H1 (cell line): ENCODE measurements at regions not wholly inside any gene's neighbourhood (a gene's known extent, or its start where the extent isn't known, plus 50 kb on each side); places are given as distances from the start of the nearest gene placed in this dataset.
"Not testable (repeated sequence)": the region's sequence is repeated elsewhere in the genome, so short reads cannot be mapped to it uniquely, and the experiment has no call there.

ENCODE experiments used
- CTCF ChIA-PET: fragments of 300-600 bp; sonication (Branson Sonifier 250); formaldehyde crosslinking; loops from one replicate; lab custom pipeline; 2021; ENCODE audit not compliant: partially characterized antibody; lab: Charles Lee
- POLR2A ChIA-PET: fragments of 300-600 bp; sonication (Branson Sonifier 250); formaldehyde crosslinking; loops from one replicate; lab custom pipeline; 2021; ENCODE audit warnings: inconsistent platforms; ENCODE audit not compliant: partially characterized antibody; lab: Charles Lee
- DNase-seq, 2 experiments: peaks; one replicate each; pipeline versions ENCODE4 v3.0.0 to v3.0.0-alpha.2; 2010 to 2022; ENCODE audit warnings: low spot score in 2 of 2, low read depth in 1 of 2, mixed read lengths in 1 of 2
- FAIRE-seq: peaks from 2 replicates; lab custom pipeline; 2011; peaks lifted over from hg19 to GRCh38; lab: Jason Lieb, UNC
- H2AFZ ChIP-seq: 2 replicates; pipeline ENCODE4 v1.8.1; 2012; ENCODE audit warnings: low read length, inconsistent platforms
- H2AK5ac ChIP-seq: 2 replicates; pipeline ENCODE4 v1.6.1; 2013; ENCODE audit warnings: low read depth, low read length
- H2BK120ac ChIP-seq: replicated peaks from 2 replicates; pipeline ENCODE3; 2013; ENCODE audit warnings: low read depth, low read length, inconsistent platforms
- H2BK12ac ChIP-seq: 2 replicates; pipeline ENCODE4 v1.6.1; 2013; ENCODE audit warnings: low read depth, low read length
- H2BK15ac ChIP-seq: 2 replicates; pipeline ENCODE4 v1.6.1; 2013; ENCODE audit warnings: low read length
- H2BK20ac ChIP-seq: 2 replicates; pipeline ENCODE4 v1.6.1; 2013; ENCODE audit warnings: low read length
- H2BK5ac ChIP-seq: 2 replicates; pipeline ENCODE4 v1.6.1; 2013; ENCODE audit warnings: low read depth, low read length
- H3K14ac ChIP-seq: 2 replicates; pipeline ENCODE4 v1.6.1; 2013; ENCODE audit warnings: inconsistent platforms; ENCODE audit not compliant: insufficient read length
- H3K18ac ChIP-seq: 2 replicates; pipeline ENCODE4 v1.6.1; 2013; ENCODE audit warnings: low read length; ENCODE audit errors: extremely low read depth
- H3K23ac ChIP-seq: 2 replicates; pipeline ENCODE4 v1.6.1; 2013; ENCODE audit warnings: inconsistent platforms; ENCODE audit not compliant: insufficient read length
- H3K23me2 ChIP-seq: 2 replicates; pipeline ENCODE4 v1.6.1; 2013; ENCODE audit warnings: low read depth, low read length
- H3K27ac ChIP-seq: 2 replicates; pipeline ENCODE4 v1.6.1; 2011; ENCODE audit warnings: low read depth, low read length, inconsistent platforms
- H3K27me3 ChIP-seq, 4 experiments: replicated peaks in 1 of 4; 1 replicate in 1 of 4; 2 replicates in 3 of 4; pipeline versions ENCODE4 v1.6.1 to v1.8.1; 2011 to 2013; ENCODE audit warnings: low read length in 3 of 4, mild to moderate bottlenecking in 3 of 4, inconsistent platforms in 2 of 4, mixed read lengths in 2 of 4, moderate library complexity in 1 of 4; ENCODE audit not compliant: control insufficient read depth in 3 of 4, insufficient read depth in 3 of 4; ENCODE audit errors: extremely low read depth in 1 of 4
- H3K36me3 ChIP-seq, 4 experiments: 2 replicates each; pipeline versions ENCODE4 v1.6.1 to v1.8.1; 2011 to 2013; ENCODE audit warnings: mild to moderate bottlenecking in 4 of 4, low read length in 3 of 4, moderate library complexity in 2 of 4, control low read depth in 1 of 4, inconsistent platforms in 1 of 4; ENCODE audit not compliant: insufficient read depth in 4 of 4, control insufficient read depth in 2 of 4
- H3K4ac ChIP-seq: replicated peaks from 2 replicates; pipeline ENCODE3; 2013; ENCODE audit warnings: low read length, low read depth, mixed read lengths, inconsistent platforms; ENCODE audit not compliant: insufficient read length
- H3K4me1 ChIP-seq, 4 experiments: replicated peaks in 1 of 4; 1 replicate in 1 of 4; 2 replicates in 3 of 4; pipeline versions ENCODE4 v1.6.1 to v1.8.1; 2011 to 2013; ENCODE audit warnings: low read length in 3 of 4, inconsistent platforms in 2 of 4, mixed read lengths in 1 of 4; ENCODE audit not compliant: insufficient read depth in 4 of 4, control insufficient read depth in 3 of 4
- H3K4me2 ChIP-seq, 2 experiments: 2 replicates each; pipeline versions ENCODE4 v1.6.1 to v1.8.1; 2011 to 2013; ENCODE audit warnings: low read depth in 2 of 2, low read length in 2 of 2, control low read depth in 1 of 2, inconsistent platforms in 1 of 2, mild to moderate bottlenecking in 1 of 2; ENCODE audit not compliant: insufficient read depth in 1 of 2
- H3K4me3 ChIP-seq, 4 experiments: fragments of 200-600, 300-600 bp in 1 of 4; sonication (generic), shearing (Covaris generic), sonication (Bioruptor Twin) in 1 of 4; 2 replicates each; pipeline versions ENCODE4 v1.5.1 to v1.8.1; 2011 to 2016; ENCODE audit warnings: low read length in 4 of 4, low read depth in 3 of 4, control low read depth in 2 of 4, inconsistent platforms in 2 of 4, mild to moderate bottlenecking in 2 of 4, mixed read lengths in 1 of 4, moderate library complexity in 1 of 4; ENCODE audit not compliant: insufficient read depth in 2 of 4; ENCODE audit errors: extremely low read depth in 1 of 4
- H3K56ac ChIP-seq: replicated peaks from 2 replicates; pipeline ENCODE3; 2013; ENCODE audit warnings: low read depth, mild to moderate bottlenecking, mixed read lengths, low read length, inconsistent platforms; ENCODE audit not compliant: insufficient read length
- H3K79me1 ChIP-seq: 2 replicates; pipeline ENCODE4 v1.6.1; 2013; ENCODE audit warnings: low read depth, low read length, control low read depth
- H3K79me2 ChIP-seq, 2 experiments: 2 replicates each; pipeline versions ENCODE4 v1.6.1 to v1.8.1; 2012 to 2013; ENCODE audit warnings: low read length in 2 of 2, mild to moderate bottlenecking in 2 of 2, inconsistent platforms in 1 of 2; ENCODE audit not compliant: insufficient read depth in 2 of 2, control insufficient read depth in 1 of 2
- H3K9ac ChIP-seq, 4 experiments: replicated peaks in 1 of 4; 1 replicate in 1 of 4; 2 replicates in 3 of 4; pipeline versions ENCODE4 v1.6.1 to v1.8.1; 2011 to 2013; ENCODE audit warnings: low read depth in 3 of 4, low read length in 3 of 4, control low read depth in 2 of 4, mild to moderate bottlenecking in 2 of 4, moderate library complexity in 2 of 4, inconsistent platforms in 1 of 4; ENCODE audit errors: extremely low read depth in 1 of 4
- H3K9me3 ChIP-seq, 2 experiments: 2 replicates each; pipeline versions ENCODE4 v1.6.1 to v1.8.1; 2012 to 2013; ENCODE audit warnings: mild to moderate bottlenecking in 2 of 2, moderate library complexity in 2 of 2, control low read depth in 1 of 2, inconsistent platforms in 1 of 2, low read depth in 1 of 2, low read length in 1 of 2, mixed read lengths in 1 of 2; ENCODE audit not compliant: insufficient read depth in 2 of 2
- H4K20me1 ChIP-seq, 2 experiments: replicated peaks in 1 of 2; 2 replicates each; pipeline versions ENCODE3 to v1.8.1; 2011 to 2013; ENCODE audit warnings: inconsistent platforms in 2 of 2, low read length in 2 of 2, mild to moderate bottlenecking in 1 of 2; ENCODE audit not compliant: insufficient read depth in 2 of 2, control insufficient read depth in 1 of 2
- H4K5ac ChIP-seq: 2 replicates; pipeline ENCODE4 v1.6.1; 2013; ENCODE audit warnings: low read length, low read depth, mixed read lengths, inconsistent platforms; ENCODE audit not compliant: insufficient read length
- H4K8ac ChIP-seq: 2 replicates; pipeline ENCODE4 v1.8.0; 2013; ENCODE audit warnings: mild to moderate bottlenecking, moderate library complexity, low read length, inconsistent platforms; ENCODE audit not compliant: insufficient read depth; ENCODE audit errors: extremely low read depth
- H4K91ac ChIP-seq: replicated peaks from 2 replicates; pipeline ENCODE3; 2013; ENCODE audit warnings: low read length, mixed read lengths, inconsistent platforms; ENCODE audit not compliant: insufficient read length
- WGBS, 2 experiments: shearing (Covaris generic) in 1 of 2; methylation state at CpG; one replicate each; pipeline versions ENCODE4 v1.1.6 to v1.1.7; 2013 to 2015; ENCODE audit warnings: low lambda C conversion rate in 2 of 2, mixed read lengths in 2 of 2, inconsistent platforms in 1 of 2, low coverage in 1 of 2, missing lambda C conversion rate in 1 of 2; ENCODE audit not compliant: insufficient replicate concordance in 2 of 2, insufficient coverage in 1 of 2, insufficient read length in 1 of 2; ENCODE audit errors: extremely low coverage in 1 of 2, missing lambda C conversion rate in 1 of 2; 5-methylcytosine and 5-hydroxymethylcytosine counted together

DNA sequence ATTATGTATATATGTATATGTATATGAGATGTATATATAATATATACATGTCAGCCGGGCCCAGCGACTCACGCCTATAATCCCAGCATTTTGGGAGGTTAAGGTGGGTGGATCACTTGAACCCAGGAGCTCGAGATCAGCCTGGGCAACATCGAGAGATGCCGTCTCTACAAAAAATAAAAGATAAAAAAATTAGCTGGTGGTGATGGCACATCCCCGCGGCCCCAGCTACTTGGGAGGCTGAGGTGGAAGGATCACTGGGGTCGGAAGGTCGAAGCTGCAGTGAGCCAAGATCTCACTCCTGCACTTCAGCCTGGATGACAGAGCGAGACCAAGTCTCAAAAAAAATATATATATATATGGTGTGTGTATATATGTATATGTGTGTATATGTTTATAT lies 4750.3 kb upstream of the OR11H1 start:
- H2BK12ac ChIP-seq, H3K4me3 ChIP-seq, H3K56ac ChIP-seq, CTCF ChIA-PET, H4K20me1 ChIP-seq, H3K23ac ChIP-seq, H3K4ac ChIP-seq, POLR2A ChIA-PET, H2BK120ac ChIP-seq, H2BK5ac ChIP-seq, H3K14ac ChIP-seq, H3K18ac ChIP-seq, H2AFZ ChIP-seq, H3K36me3 ChIP-seq, H3K23me2 ChIP-seq, FAIRE-seq, H2BK15ac ChIP-seq, H3K4me1 ChIP-seq, H4K8ac ChIP-seq, H4K5ac ChIP-seq, H3K79me1 ChIP-seq, H2AK5ac ChIP-seq, H3K27me3 ChIP-seq, H4K91ac ChIP-seq, H3K79me2 ChIP-seq, H3K4me2 ChIP-seq, H3K9ac ChIP-seq, H2BK20ac ChIP-seq, DNase-seq, H3K27ac ChIP-seq: not testable (repeated sequence)
- 79% methylated on average over 11 of the region's 11 CpGs; no CpG with 5 or more reads in 1 of the 2 experiments for WGBS, 2 experiments
- peaks cover 60 to 79% of the 10 kb centered on the region in 2 experiments for H3K9me3 ChIP-seq
